Medulla oblongata (tissue), 1 donor: ENCODE measurements at regions not wholly inside any gene's neighbourhood (a gene's known extent, or its start where the extent isn't known, plus 50 kb on each side); places are given as distances from the start of the nearest gene placed in this dataset.

Source experiments
- DNase-seq: peaks from one replicate; pipeline ENCODE4 v3.0.0-alpha.2; 2015; ENCODE audit errors: extremely low spot score

- DNase-seq = no peak
These were observed 454.4 kb downstream of the WDR72 start for GRCh38 chr15:53305101-53305500.

GRCh38 chr15:53297828-53298227, 461.6 kb downstream of the WDR72 start:
- DNase-seq = no peak

DNA sequence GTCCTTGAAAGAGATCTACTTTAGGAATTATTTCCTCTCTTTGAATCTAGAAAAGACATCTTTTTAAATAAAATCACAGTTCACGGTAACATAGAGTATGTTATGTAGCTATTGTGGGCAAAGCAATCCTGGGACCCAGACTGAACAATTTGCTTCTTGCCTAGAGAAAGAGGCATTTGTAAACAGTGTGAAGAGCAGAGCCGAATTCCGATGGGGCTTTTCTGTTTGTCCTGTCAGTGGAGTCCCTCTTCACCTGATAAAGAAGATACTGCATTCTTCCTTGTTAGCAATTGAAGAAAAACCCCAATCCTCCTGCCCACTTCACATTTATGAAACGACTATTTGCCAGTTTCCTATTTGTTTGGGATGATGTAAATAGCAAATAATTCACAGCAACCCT, 462.9 kb downstream of the WDR72 start:
- no peak for DNase-seq

DNA sequence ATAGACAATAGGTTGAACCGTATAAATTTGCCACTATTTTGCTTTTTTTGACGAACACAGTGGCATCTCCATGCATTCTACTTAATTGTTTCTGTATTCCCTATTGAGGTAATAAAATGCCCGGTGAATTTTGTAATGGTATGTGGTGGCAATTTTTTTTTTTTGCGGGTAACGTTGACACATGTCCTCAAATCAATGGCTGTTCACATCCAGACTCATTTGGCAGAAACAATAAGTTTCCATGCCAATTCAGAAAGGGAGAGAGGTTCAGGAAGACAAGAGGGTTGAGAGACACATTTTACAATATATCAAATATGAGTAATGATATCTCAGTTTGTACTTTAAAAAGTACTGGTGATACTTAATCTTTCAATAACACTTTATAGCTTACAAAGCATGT, 463.9 kb downstream of the WDR72 start:
- DNase-seq = no peak

- no peak for DNase-seq
These were observed 470.9 kb downstream of the WDR72 start for GRCh38 chr15:53288542-53288941.

DNA sequence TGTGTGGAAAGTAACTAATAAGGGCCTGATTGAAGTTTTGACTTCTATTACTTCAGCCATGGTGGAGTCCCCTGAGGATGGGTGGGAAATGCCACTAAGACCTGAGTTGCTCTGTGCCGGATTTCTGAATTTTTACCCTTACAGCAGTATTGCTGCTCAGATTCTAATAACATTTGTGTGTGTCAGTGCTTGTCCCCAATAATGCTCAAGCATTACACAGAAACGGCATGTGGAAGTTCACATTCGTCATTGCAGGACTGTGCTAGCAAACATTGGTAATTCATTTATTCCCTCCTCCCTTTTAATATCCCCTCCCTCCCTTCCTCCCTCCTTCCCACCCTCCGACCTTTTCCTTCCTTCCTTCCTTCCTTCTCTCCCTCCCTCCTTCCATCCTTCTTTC, 484.5 kb upstream of the ONECUT1 start:
- DNase-seq = no peak

DNA sequence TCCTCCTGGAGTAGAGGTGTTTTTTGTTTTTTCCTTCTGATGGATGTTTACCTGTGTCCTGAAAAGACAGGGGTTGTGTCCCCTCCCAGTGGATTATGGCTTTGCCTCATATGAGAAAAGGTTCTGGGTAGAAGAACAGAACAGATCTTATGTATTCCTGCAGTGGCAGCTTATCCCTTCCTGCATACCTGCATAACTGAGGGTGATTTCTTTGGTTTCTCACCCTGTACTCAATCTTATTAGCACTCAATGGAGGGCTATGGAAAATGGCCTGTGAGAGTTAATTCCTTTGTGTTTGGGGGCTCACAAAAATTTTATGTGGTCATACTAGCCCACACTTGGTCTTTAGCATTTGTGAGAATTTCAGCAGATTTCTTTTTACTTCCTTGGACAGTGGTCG, 482.0 kb upstream of the ONECUT1 start:
- no peak for DNase-seq

DNA sequence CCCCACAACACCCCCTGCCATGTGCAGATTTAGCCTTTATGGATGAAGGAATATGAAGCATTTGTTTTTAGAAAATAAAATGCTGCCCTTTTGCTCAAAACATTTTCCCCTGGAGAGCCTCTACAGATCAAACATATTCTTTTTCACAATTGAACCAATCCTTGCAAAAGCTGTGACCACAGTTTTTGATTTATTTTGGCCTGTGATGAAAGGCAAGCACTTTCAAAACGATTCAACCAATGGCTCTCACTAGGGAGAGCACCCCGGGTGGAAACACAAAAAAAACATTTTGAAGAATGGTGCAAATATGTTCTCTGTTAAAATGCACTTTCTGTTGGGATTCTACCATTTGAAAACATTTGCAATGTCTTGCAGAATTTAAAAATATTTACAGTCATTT, 476.0 kb upstream of the ONECUT1 start:
- DNase-seq = no peak

- DNase-seq = no peak
These were observed 470.5 kb upstream of the ONECUT1 start for GRCh38 chr15:53260647-53261046.

GRCh38 chr15:53256457-53256856, 466.3 kb upstream of the ONECUT1 start:
- no peak for DNase-seq

GRCh38 chr15:53256043-53256442, 465.9 kb upstream of the ONECUT1 start:
- no peak for DNase-seq

- no peak for DNase-seq
These were observed 461.9 kb upstream of the ONECUT1 start for GRCh38 chr15:53251996-53252395.

DNA sequence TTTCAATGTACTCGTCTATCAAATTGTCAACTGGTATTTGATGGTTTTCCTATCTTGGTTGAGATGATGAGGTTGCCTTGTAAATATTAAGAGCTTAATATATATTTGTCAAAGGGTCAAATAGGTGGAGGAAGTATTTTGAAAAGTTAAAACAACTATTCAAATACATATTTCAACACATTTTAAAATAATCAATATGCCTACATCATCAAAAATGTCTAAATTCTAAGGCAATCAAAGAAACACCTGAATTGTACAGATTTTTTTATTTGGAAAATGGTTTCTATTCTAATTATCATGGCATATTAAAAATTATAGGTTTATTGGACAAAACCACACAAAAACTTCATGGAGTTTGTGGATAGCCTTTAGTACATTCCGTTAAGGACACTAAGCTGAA, 461.4 kb upstream of the ONECUT1 start:
- DNase-seq = no peak

DNA sequence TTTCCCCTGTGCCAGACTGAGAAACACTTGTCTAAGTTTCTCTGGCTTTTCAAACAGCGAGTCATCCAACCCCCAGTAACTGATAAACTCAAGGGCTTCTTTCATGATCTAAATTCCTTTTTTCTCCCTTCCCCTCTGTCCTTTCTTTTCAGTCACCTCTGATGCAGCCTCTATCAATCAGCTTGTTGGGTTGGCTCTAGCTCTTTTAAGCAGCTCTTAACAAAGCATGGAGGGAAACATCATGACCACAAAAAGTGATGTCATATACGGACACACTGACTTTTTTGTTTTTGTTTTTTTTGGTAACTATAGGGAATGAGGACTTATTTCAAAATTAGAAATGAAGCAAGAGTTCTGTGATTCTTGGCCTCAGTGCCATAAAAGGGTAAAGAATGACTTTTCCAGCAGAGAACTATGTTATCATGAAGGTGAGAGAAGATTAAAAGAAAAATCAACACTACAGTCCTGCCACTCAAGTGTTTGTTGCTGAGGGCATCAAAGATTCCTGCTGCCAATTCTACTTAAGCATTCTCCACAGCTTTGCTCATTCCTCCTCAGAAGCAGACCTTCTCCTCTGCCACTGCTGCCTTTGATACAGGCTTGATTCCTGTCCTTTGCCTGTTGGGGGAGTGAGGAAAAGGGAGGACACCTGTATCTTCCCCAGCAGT, 457.0 kb upstream of the ONECUT1 start:
- DNase-seq = no peak

- no peak for DNase-seq
These were observed 456.3 kb upstream of the ONECUT1 start for GRCh38 chr15:53246404-53246803.

GRCh38 chr15:53233801-53234200, 443.7 kb upstream of the ONECUT1 start:
- no peak for DNase-seq

DNA sequence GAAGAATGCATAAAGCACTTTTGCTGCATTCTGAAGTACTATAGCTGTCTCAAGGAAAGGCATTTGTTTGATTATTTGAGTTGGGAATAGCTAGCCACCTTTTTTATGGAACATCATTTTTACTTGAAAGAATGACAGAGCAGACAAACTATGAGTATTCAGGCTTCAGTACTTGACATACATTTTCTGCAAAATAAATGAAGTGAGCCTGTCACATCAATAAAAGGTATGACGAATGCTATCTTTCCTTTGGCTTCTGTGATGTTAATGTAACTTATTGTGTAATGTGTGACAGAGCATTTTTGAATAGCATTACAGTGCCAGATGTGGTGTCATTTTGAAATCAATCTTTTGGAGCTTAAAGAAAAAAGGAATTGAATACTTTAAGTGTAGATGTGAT, 440.3 kb upstream of the ONECUT1 start:
- DNase-seq = no peak

GRCh38 chr15:53226559-53226958, 436.4 kb upstream of the ONECUT1 start:
- DNase-seq = no peak

GRCh38 chr15:53225781-53226180, 435.6 kb upstream of the ONECUT1 start:
- DNase-seq = no peak

DNA sequence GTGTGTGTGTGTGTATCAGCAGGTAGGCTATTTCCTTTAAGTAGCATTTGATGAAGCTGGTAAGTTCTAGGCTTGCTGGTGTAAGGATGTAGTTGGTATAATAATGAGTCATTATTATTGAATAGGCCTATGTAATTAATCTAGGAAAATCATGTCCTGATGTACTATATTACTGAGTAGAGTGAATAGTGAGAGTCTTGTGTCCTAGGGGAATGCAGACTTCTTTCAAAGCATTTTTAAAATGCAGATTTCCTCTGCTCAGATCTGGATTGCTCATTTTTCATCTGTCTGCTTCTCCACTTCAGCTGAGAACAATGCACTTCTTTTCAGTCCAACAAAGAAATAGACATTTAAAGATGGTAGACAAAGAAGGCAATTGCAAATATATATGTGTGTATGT, 434.2 kb upstream of the ONECUT1 start:
- DNase-seq = no peak

DNA sequence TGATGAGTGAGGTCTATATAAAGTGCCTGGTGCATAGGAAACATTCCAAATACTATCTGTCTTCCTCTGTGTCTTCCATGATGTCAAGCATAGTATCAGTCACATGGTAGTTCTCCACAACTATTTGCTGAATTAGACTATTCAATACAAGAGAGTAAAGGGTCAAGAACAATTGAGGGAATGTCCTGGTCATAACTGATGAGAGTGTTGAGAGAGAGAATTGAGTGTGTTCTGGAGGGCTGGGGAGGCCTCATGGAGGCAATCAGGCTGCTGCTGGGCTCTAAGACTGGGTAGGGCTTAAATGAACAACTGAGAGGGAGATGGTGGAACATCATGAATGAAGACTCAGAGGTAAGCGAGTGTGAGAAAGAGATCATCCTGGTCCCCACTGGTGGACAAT, 433.7 kb upstream of the ONECUT1 start:
- DNase-seq = no peak

DNA sequence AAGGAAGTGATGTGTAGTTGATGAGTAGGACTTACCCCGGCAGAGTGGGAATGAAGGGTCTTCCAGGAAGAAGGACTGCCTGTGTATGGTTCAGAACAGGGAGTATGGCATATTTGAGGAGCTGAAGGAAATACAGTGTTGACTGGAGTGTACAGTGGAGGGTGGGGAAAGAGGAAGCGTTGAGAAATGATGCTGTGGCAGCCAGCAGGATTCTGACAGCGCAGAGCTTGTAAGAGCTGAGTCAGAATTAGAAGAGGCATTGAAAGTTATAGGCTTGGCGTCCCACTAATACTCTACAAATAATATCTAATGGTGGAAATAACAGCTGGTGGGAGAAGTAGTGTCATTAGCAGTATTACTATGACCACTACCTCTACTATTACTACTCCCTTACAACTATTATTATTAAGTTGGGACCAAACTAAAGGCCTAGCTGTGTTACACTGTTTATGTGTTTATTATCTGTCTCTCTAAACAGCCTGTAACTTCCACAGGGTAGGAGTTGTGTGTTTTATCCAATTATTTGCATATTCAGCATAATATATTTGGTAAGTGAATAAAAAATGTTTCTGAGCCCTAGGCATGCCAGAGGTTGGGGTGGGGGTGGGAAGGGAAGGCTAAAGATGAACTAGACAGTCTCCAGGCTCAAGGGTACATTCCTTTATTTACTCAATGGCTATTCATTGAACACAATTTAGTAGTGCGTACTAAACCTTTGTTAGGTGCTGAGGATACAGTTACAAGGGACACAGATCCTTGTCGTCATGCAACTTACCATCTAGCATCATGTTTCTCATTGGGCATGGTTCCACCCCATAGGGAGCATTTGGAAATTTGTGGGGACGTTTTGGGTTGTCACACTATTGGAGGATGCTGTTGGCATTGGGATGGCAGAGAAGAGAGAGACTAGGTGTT, 428.8 kb upstream of the ONECUT1 start:
- no peak for DNase-seq

DNA sequence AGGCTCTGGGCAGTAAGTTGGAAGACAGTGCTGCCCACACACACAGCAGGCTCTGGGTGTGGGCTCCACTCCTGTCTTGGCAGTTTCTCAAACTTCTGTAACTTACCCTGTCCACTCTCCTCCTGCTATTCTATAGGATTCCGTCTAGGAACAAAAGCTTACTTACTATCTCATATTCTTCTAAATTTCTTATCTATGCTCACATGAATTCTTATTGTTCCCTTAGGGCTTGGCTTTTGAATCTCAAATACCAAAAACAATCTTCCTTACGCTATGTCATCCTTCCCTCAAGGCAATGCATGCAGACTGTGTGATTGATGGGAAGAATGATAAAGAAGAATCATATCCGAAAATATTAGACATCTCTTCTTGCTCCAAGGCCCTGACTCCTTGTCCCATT, 425.9 kb upstream of the ONECUT1 start:
- no peak for DNase-seq
